ENCODE measurements at regions not wholly inside any gene's neighbourhood (a gene's known extent, or its start where the extent isn't known, plus 50 kb on each side); places are given as distances from the start of the nearest gene placed in this dataset.

- Histone ChIP-seq H3K9me3 (ENCODE audit: control insufficient read depth in 2 of 2, insufficient read depth in 1 of 2, low read length in 1 of 2) (no peaks in the 10 kb centered on the region), H3K27me3 (ENCODE audit: control insufficient read depth in 2 of 2, insufficient read depth in 1 of 2, low read length in 1 of 2) (peaks cover 0 to 2% of the 10 kb centered on the region in 2 donors), H3K4me1 (ENCODE audit: control insufficient read depth in 2 of 2, insufficient read depth in 2 of 2, low read length in 2 of 2) (no peaks in the 10 kb centered on the region), H3K36me3 (ENCODE audit: control insufficient read depth in 2 of 2, insufficient read depth in 2 of 2, low read length in 1 of 2) (no peaks in the 10 kb centered on the region), H3K4me3 (ENCODE audit: low read length in 2 of 2) (no peak overlapping the region), H3K27ac (ENCODE audit: low read depth in 1 of 2, low read length in 1 of 2) (no peak overlapping the region)
- 79% methylated on average over 4 of the region's 4 CpGs for WGBS
- no peak for DNase-seq (ENCODE audit: low read depth in 6 of 9, low spot score in 9 of 9)
These were observed 215.3 kb upstream of the CSF3R start for GRCh38 chr1:36697836-36698605.

GRCh38 chr1:36696261-36696940, 213.7 kb upstream of the CSF3R start:
- Histone ChIP-seq H3K4me1 (ENCODE audit: control insufficient read depth in 2 of 2, insufficient read depth in 2 of 2, low read length in 2 of 2) (no peaks in the 10 kb centered on the region), H3K9me3 (ENCODE audit: control insufficient read depth in 2 of 2, insufficient read depth in 1 of 2, low read length in 1 of 2) (no peaks in the 10 kb centered on the region), H3K4me3 (ENCODE audit: low read length in 2 of 2) (no peak overlapping the region), H3K27ac (ENCODE audit: low read depth in 1 of 2, low read length in 1 of 2) (no peak overlapping the region), H3K36me3 (ENCODE audit: control insufficient read depth in 2 of 2, insufficient read depth in 2 of 2, low read length in 1 of 2) (no peaks in the 10 kb centered on the region), H3K27me3 (ENCODE audit: control insufficient read depth in 2 of 2, insufficient read depth in 1 of 2, low read length in 1 of 2) (peaks cover 0 to 3% of the 10 kb centered on the region in 2 donors)
- DNase-seq (ENCODE audit: low read depth in 6 of 9, low spot score in 9 of 9): no peak
- WGBS: 88% methylated on average over 6 of the region's 6 CpGs

- Histone ChIP-seq H3K9me3 (ENCODE audit: control insufficient read depth in 2 of 2, insufficient read depth in 1 of 2, low read length in 1 of 2) (no peaks in the 10 kb centered on the region), H3K36me3 (ENCODE audit: control insufficient read depth in 2 of 2, insufficient read depth in 2 of 2, low read length in 1 of 2) (no peaks in the 10 kb centered on the region), H3K4me3 (ENCODE audit: low read length in 2 of 2) (no peak overlapping the region), H3K4me1 (ENCODE audit: control insufficient read depth in 2 of 2, insufficient read depth in 2 of 2, low read length in 2 of 2) (no peaks in the 10 kb centered on the region), H3K27me3 (ENCODE audit: control insufficient read depth in 2 of 2, insufficient read depth in 1 of 2, low read length in 1 of 2) (peaks cover 0 to 3% of the 10 kb centered on the region in 2 donors), H3K27ac (ENCODE audit: low read depth in 1 of 2, low read length in 1 of 2) (no peak overlapping the region)
- DNase-seq (ENCODE audit: low read depth in 6 of 9, low spot score in 9 of 9): no peak
- WGBS: 88% methylated on average over 11 of the region's 11 CpGs
These were observed 210.9 kb upstream of the CSF3R start for GRCh38 chr1:36693603-36694002.

- Histone ChIP-seq H3K4me3 (ENCODE audit: low read length in 2 of 2) (no peak overlapping the region), H3K4me1 (ENCODE audit: control insufficient read depth in 2 of 2, insufficient read depth in 2 of 2, low read length in 2 of 2) (no peaks in the 10 kb centered on the region), H3K27ac (ENCODE audit: low read depth in 1 of 2, low read length in 1 of 2) (no peak overlapping the region), H3K27me3 (ENCODE audit: control insufficient read depth in 2 of 2, insufficient read depth in 1 of 2, low read length in 1 of 2) (peaks cover 0 to 3% of the 10 kb centered on the region in 2 donors), H3K36me3 (ENCODE audit: control insufficient read depth in 2 of 2, insufficient read depth in 2 of 2, low read length in 1 of 2) (no peaks in the 10 kb centered on the region), H3K9me3 (ENCODE audit: control insufficient read depth in 2 of 2, insufficient read depth in 1 of 2, low read length in 1 of 2) (no peaks in the 10 kb centered on the region)
- WGBS: 62% methylated on average over 6 of the region's 6 CpGs
- DNase-seq (ENCODE audit: low read depth in 6 of 9, low spot score in 9 of 9): no peak
These were observed 210.4 kb upstream of the CSF3R start for GRCh38 chr1:36693161-36693525.

GRCh38 chr1:36692465-36693160, 209.9 kb upstream of the CSF3R start:
- Histone ChIP-seq H3K27ac (ENCODE audit: low read depth in 1 of 2, low read length in 1 of 2) (no peak overlapping the region), H3K4me3 (ENCODE audit: low read length in 2 of 2) (no peak overlapping the region), H3K36me3 (ENCODE audit: control insufficient read depth in 2 of 2, insufficient read depth in 2 of 2, low read length in 1 of 2) (no peaks in the 10 kb centered on the region), H3K9me3 (ENCODE audit: control insufficient read depth in 2 of 2, insufficient read depth in 1 of 2, low read length in 1 of 2) (no peaks in the 10 kb centered on the region), H3K27me3 (ENCODE audit: control insufficient read depth in 2 of 2, insufficient read depth in 1 of 2, low read length in 1 of 2) (peaks cover 0 to 3% of the 10 kb centered on the region in 2 donors), H3K4me1 (ENCODE audit: control insufficient read depth in 2 of 2, insufficient read depth in 2 of 2, low read length in 2 of 2) (no peaks in the 10 kb centered on the region)
- 85% methylated on average over 10 of the region's 10 CpGs for WGBS
- no peak for DNase-seq (ENCODE audit: low read depth in 6 of 9, low spot score in 9 of 9)

GRCh38 chr1:36691374-36691773, 208.7 kb upstream of the CSF3R start:
- 90% methylated on average over 3 of the region's 3 CpGs for WGBS
- Histone ChIP-seq H3K9me3 (ENCODE audit: control insufficient read depth in 2 of 2, insufficient read depth in 1 of 2, low read length in 1 of 2) (no peaks in the 10 kb centered on the region), H3K27ac (ENCODE audit: low read depth in 1 of 2, low read length in 1 of 2) (no peak overlapping the region), H3K27me3 (ENCODE audit: control insufficient read depth in 2 of 2, insufficient read depth in 1 of 2, low read length in 1 of 2) (peaks cover 0 to 3% of the 10 kb centered on the region in 2 donors), H3K4me3 (ENCODE audit: low read length in 2 of 2) (no peak overlapping the region), H3K4me1 (ENCODE audit: control insufficient read depth in 2 of 2, insufficient read depth in 2 of 2, low read length in 2 of 2) (no peaks in the 10 kb centered on the region), H3K36me3 (ENCODE audit: control insufficient read depth in 2 of 2, insufficient read depth in 2 of 2, low read length in 1 of 2) (no peaks in the 10 kb centered on the region)
- DNase-seq (ENCODE audit: low read depth in 6 of 9, low spot score in 9 of 9): no peak

GRCh38 chr1:36689992-36690391, 207.3 kb upstream of the CSF3R start:
- Histone ChIP-seq H3K4me3 (ENCODE audit: low read length in 2 of 2) (no peak overlapping the region), H3K36me3 (ENCODE audit: control insufficient read depth in 2 of 2, insufficient read depth in 2 of 2, low read length in 1 of 2) (no peaks in the 10 kb centered on the region), H3K27ac (ENCODE audit: low read depth in 1 of 2, low read length in 1 of 2) (no peak overlapping the region), H3K9me3 (ENCODE audit: control insufficient read depth in 2 of 2, insufficient read depth in 1 of 2, low read length in 1 of 2) (no peaks in the 10 kb centered on the region), H3K27me3 (ENCODE audit: control insufficient read depth in 2 of 2, insufficient read depth in 1 of 2, low read length in 1 of 2) (peaks cover 0 to 3% of the 10 kb centered on the region in 2 donors), H3K4me1 (ENCODE audit: control insufficient read depth in 2 of 2, insufficient read depth in 2 of 2, low read length in 2 of 2) (no peaks in the 10 kb centered on the region)
- 87% methylated on average over 3 of the region's 3 CpGs for WGBS
- no peak for DNase-seq (ENCODE audit: low read depth in 6 of 9, low spot score in 9 of 9)

GRCh38 chr1:36687312-36687711, 204.6 kb upstream of the CSF3R start:
- WGBS: 60% methylated on average over 5 of the region's 5 CpGs
- H3K9me3 ChIP-seq (ENCODE audit: control insufficient read depth in 2 of 2, insufficient read depth in 1 of 2, low read length in 1 of 2): no peaks in the 10 kb centered on the region
- no peaks in the 10 kb centered on the region for H3K4me1 ChIP-seq (ENCODE audit: control insufficient read depth in 2 of 2, insufficient read depth in 2 of 2, low read length in 2 of 2)
- H3K27me3 ChIP-seq (ENCODE audit: control insufficient read depth in 2 of 2, insufficient read depth in 1 of 2, low read length in 1 of 2): no peaks in the 10 kb centered on the region
- no peak for DNase-seq (ENCODE audit: low read depth in 6 of 9, low spot score in 9 of 9)
- H3K4me3 ChIP-seq (ENCODE audit: low read length in 2 of 2): no peak overlapping the region
- H3K36me3 ChIP-seq (ENCODE audit: control insufficient read depth in 2 of 2, insufficient read depth in 2 of 2, low read length in 1 of 2): no peaks in the 10 kb centered on the region
- H3K27ac ChIP-seq (ENCODE audit: low read depth in 1 of 2, low read length in 1 of 2): no peak overlapping the region

- Histone ChIP-seq H3K36me3 (ENCODE audit: control insufficient read depth in 2 of 2, insufficient read depth in 2 of 2, low read length in 1 of 2) (no peaks in the 10 kb centered on the region), H3K4me1 (ENCODE audit: control insufficient read depth in 2 of 2, insufficient read depth in 2 of 2, low read length in 2 of 2) (no peaks in the 10 kb centered on the region), H3K27ac (ENCODE audit: low read depth in 1 of 2, low read length in 1 of 2) (no peak overlapping the region), H3K27me3 (ENCODE audit: control insufficient read depth in 2 of 2, insufficient read depth in 1 of 2, low read length in 1 of 2) (peaks cover 0 to 6% of the 10 kb centered on the region in 2 donors), H3K9me3 (ENCODE audit: control insufficient read depth in 2 of 2, insufficient read depth in 1 of 2, low read length in 1 of 2) (no peaks in the 10 kb centered on the region), H3K4me3 (ENCODE audit: low read length in 2 of 2) (no peak overlapping the region)
- no peak for DNase-seq (ENCODE audit: low read depth in 6 of 9, low spot score in 9 of 9)
- WGBS: 96% methylated on average over 6 of the region's 6 CpGs
These were observed 193.3 kb upstream of the CSF3R start for GRCh38 chr1:36675931-36676562.

All from thymus (tissue), 11 donors.